ENCODE measurements at regions not wholly inside any gene's neighbourhood (a gene's known extent, or its start where the extent isn't known, plus 50 kb on each side); places are given as distances from the start of the nearest gene placed in this dataset.

- TF ChIP-seq CTCF (IDR thresholded peaks at IDR 0.05; ENCODE audit: insufficient read depth, low read length) (no peak), SPI1 (IDR thresholded peaks at IDR 0.05; ENCODE audit: borderline replicate concordance, low read depth) (no peak), POLR2AphosphoS5 (IDR thresholded peaks at IDR 0.05; ENCODE audit: low read depth) (no peak), GABPA (IDR thresholded peaks at IDR 0.05; ENCODE audit: low read depth) (no peak)
Observed at GRCh38 chr14:97731800-97732199, 934.6 kb downstream of the VRK1 start.
